ENCODE measurements at regions not wholly inside any gene's neighbourhood (a gene's known extent, or its start where the extent isn't known, plus 50 kb on each side); places are given as distances from the start of the nearest gene placed in this dataset.

GRCh38 chr10:43754569-43755260, 106.0 kb upstream of the ZNF32 start:
- DNase-seq = no peak

GRCh38 chr10:43753397-43754061, 104.8 kb upstream of the ZNF32 start:
- DNase-seq = no peak

GRCh38 chr10:43752682-43753081, 104.0 kb upstream of the ZNF32 start:
- DNase-seq = no peak

- DNase-seq = no peak
Measured at GRCh38 chr10:43751646-43752045, 103.0 kb upstream of the ZNF32 start.

GRCh38 chr10:43749940-43750552, 101.4 kb upstream of the ZNF32 start:
- no peak for DNase-seq

- DNase-seq = no peak
Measured at GRCh38 chr10:43749145-43749576, 100.5 kb upstream of the ZNF32 start.

- DNase-seq = no peak
Measured at GRCh38 chr10:43748560-43748959, 99.9 kb upstream of the ZNF32 start.

GRCh38 chr10:43746906-43747305, 98.2 kb upstream of the ZNF32 start:
- DNase-seq = no peak

GRCh38 chr10:43739161-43739560, 90.5 kb upstream of the ZNF32 start:
- no peak for DNase-seq

GRCh38 chr10:43737003-43737402, 88.3 kb upstream of the ZNF32 start:
- DNase-seq = no peak

- DNase-seq = no peak
Measured at GRCh38 chr10:43735907-43736306, 87.2 kb upstream of the ZNF32 start.

- no peak for DNase-seq
Measured at GRCh38 chr10:43734716-43735115, 86.0 kb upstream of the ZNF32 start.

GRCh38 chr10:43731486-43731885, 82.8 kb upstream of the ZNF32 start:
- no peak for DNase-seq

GRCh38 chr10:43728425-43728824, 79.7 kb upstream of the ZNF32 start:
- DNase-seq = no peak

- DNase-seq = no peak
Measured at GRCh38 chr10:43727935-43728334, 79.3 kb upstream of the ZNF32 start.

- no peak for DNase-seq
Measured at GRCh38 chr10:43715334-43715733, 66.7 kb upstream of the ZNF32 start.

GRCh38 chr10:43712821-43713584, 64.3 kb upstream of the ZNF32 start:
- DNase-seq = no peak

- DNase-seq = no peak
Measured at GRCh38 chr10:43710772-43711471, 62.2 kb upstream of the ZNF32 start.

- DNase-seq = no peak
Measured at GRCh38 chr10:43708262-43708661, 59.6 kb upstream of the ZNF32 start.

- DNase-seq = no peak
Measured at GRCh38 chr10:43707770-43708169, 59.1 kb upstream of the ZNF32 start.

- DNase-seq = no peak
Measured at GRCh38 chr10:43706166-43706565, 57.5 kb upstream of the ZNF32 start.

GRCh38 chr10:43703286-43703685, 54.6 kb upstream of the ZNF32 start:
- no peak for DNase-seq

GRCh38 chr10:43702936-43703281, 54.2 kb upstream of the ZNF32 start:
- no peak for DNase-seq

Measured in stimulated activated CD4-positive, alpha-beta T cell treated with anti-CD3 and anti-CD28 coated beads, Interleukin-4, amount 100 ng/mL, for 24 hours (primary cell).